HG03460 (cell line): ENCODE measurements at regions not wholly inside any gene's neighbourhood (a gene's known extent, or its start where the extent isn't known, plus 50 kb on each side); places are given as distances from the start of the nearest gene placed in this dataset.

ENCODE experiments used
- ATAC-seq: cut with Tn5 transposase; IDR thresholded peaks from one replicate; pipeline ENCODE4 v1.9.1; 2021; ENCODE audit not compliant: unreplicated experiment

- no peak for ATAC-seq
Measured at GRCh38 chr4:122038896-122039295, 87.0 kb upstream of the TRPC3 start.

GRCh38 chr4:122034619-122035018 is 82.8 kb upstream of the TRPC3 start:
- ATAC-seq = no peak

GRCh38 chr4:122027203-122027602 is 75.3 kb upstream of the TRPC3 start:
- no peak for ATAC-seq

- ATAC-seq = no peak
Measured at GRCh38 chr4:122017296-122017695, 65.4 kb upstream of the TRPC3 start.

GRCh38 chr4:122015203-122015602 is 63.3 kb upstream of the TRPC3 start:
- no peak for ATAC-seq

GRCh38 chr4:122012735-122013134 is 60.9 kb upstream of the TRPC3 start:
- no peak for ATAC-seq

GRCh38 chr4:122010610-122011009 is 58.8 kb upstream of the TRPC3 start:
- no peak for ATAC-seq

- no peak for ATAC-seq
Measured at GRCh38 chr4:122009524-122009923, 57.7 kb upstream of the TRPC3 start.

- ATAC-seq = no peak
Measured at GRCh38 chr4:122007016-122007415, 55.2 kb upstream of the TRPC3 start.

- no peak for ATAC-seq
Measured at GRCh38 chr4:122005064-122005755, 53.4 kb upstream of the TRPC3 start.

- peak; percentile 76 for ATAC-seq
Measured at GRCh38 chr4:122003335-122003734, 51.5 kb upstream of the TRPC3 start.
